ENCODE measurements at regions not wholly inside any gene's neighbourhood (a gene's known extent, or its start where the extent isn't known, plus 50 kb on each side); places are given as distances from the start of the nearest gene placed in this dataset.
"Not testable (repeated sequence)": the region's sequence is repeated elsewhere in the genome, so short reads cannot be mapped to it uniquely, and the experiment has no call there.

DNA sequence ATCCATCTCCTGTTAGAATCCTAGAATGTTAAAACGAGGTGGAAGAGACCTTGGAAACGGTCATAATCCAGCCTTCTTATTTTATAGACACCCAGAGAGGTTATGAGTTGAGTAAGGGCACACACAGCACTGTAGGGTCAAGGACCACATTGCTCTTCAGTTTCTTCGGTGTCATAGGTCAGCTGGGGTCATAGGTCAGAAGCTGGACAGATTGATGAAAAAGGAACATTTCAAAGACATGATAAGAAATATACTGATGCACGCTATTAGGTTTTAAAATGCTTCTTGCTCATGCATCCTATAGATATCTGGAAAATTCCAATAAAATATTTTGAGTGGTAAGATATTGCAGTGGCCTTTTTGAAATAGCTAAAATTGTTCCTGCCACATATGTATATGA is 60.0 kb upstream of the BMS1 start:
- no peaks in the 10 kb centered on the region for H3K27me3 ChIP-seq (ENCODE audit: control insufficient read depth, extremely low read depth, insufficient read depth, low read length)
- H3K9me3 ChIP-seq (ENCODE audit: control insufficient read depth, low read depth, low read length), result no peaks in the 10 kb centered on the region
- no peak for DNase-seq (ENCODE audit: low read depth, low spot score)
- H2AFZ ChIP-seq (ENCODE audit: control insufficient read depth, low read length), result no peak overlapping the region
- H3K4me3 ChIP-seq (ENCODE audit: control insufficient read depth in 2 of 3, extremely low read depth in 1 of 3, insufficient read depth in 2 of 3, low read depth in 1 of 3, low read length in 3 of 3), result no peak overlapping the region
- no peaks in the 10 kb centered on the region for H3K36me3 ChIP-seq (ENCODE audit: control insufficient read depth in 2 of 2, extremely low read depth in 1 of 2, insufficient read depth in 2 of 2, low read length in 2 of 2)
- FAIRE-seq, result no peak
- dilution Hi-C loops (cut with MboI; ENCODE audit: extremely low pct_ligation_motif_present, low sequenced_read_pairs), result no loop called here
- H3K9ac ChIP-seq (ENCODE audit: control insufficient read depth, extremely low read depth, insufficient read depth, low read length), result no peak overlapping the region
- no peak for TF ChIP-seq EZH2 (IDR thresholded peaks at IDR 0.05; ENCODE audit: low read length)
- TF ChIP-seq, protein P1, sequence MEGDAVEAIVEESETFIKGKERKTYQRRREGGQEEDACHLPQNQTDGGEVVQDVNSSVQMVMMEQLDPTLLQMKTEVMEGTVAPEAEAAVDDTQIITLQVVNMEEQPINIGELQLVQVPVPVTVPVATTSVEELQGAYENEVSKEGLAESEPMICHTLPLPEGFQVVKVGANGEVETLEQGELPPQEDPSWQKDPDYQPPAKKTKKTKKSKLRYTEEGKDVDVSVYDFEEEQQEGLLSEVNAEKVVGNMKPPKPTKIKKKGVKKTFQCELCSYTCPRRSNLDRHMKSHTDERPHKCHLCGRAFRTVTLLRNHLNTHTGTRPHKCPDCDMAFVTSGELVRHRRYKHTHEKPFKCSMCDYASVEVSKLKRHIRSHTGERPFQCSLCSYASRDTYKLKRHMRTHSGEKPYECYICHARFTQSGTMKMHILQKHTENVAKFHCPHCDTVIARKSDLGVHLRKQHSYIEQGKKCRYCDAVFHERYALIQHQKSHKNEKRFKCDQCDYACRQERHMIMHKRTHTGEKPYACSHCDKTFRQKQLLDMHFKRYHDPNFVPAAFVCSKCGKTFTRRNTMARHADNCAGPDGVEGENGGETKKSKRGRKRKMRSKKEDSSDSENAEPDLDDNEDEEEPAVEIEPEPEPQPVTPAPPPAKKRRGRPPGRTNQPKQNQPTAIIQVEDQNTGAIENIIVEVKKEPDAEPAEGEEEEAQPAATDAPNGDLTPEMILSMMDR (optimal IDR thresholded peaks at IDR 0.05 in 1 of 3, IDR thresholded peaks at IDR 0.05 in 1 of 3, conservative IDR thresholded peaks at IDR 0.05 in 1 of 3; ENCODE audit: extremely low read depth in 1 of 3, insufficient read depth in 2 of 3, low read length in 3 of 3), result no peak
- no peaks in the 10 kb centered on the region for H3K9me1 ChIP-seq (ENCODE audit: control insufficient read depth, extremely low read depth, insufficient read depth, low read length)
- no peaks in the 10 kb centered on the region for H4K20me1 ChIP-seq (ENCODE audit: control insufficient read depth, extremely low read depth, insufficient read depth, low read length)
- no peaks in the 10 kb centered on the region for H3K4me1 ChIP-seq (ENCODE audit: control insufficient read depth, extremely low read depth, insufficient read depth, low read length)
- H3K27ac ChIP-seq (ENCODE audit: control insufficient read depth, insufficient read depth, low read length), result no peak overlapping the region
- H3K79me2 ChIP-seq (ENCODE audit: control insufficient read depth, insufficient read depth, low read length), result no peaks in the 10 kb centered on the region
- no peak overlapping the region for H3K4me2 ChIP-seq (ENCODE audit: control insufficient read depth, extremely low read depth, insufficient read depth, low read depth, low read length)

DNA sequence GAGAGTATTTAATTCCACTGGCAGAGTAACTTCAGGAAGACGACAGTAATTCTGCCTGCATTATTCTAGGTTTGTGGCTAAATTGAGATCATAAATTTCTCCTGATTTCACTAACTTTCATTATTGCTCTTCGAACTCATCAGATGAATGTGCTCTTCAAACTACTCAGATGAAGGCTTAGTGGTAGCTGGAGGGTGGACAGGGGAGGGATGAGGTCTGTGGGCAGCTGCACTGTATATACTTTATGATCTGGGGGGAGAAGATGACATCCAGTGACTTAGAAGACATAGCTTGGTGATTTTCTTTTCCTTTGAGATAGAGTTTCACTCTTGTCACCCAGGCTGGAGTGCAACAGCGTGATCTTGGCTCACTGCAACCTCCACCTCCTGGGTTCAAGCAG is 59.0 kb upstream of the BMS1 start:
- H3K79me2 ChIP-seq (ENCODE audit: control insufficient read depth, insufficient read depth, low read length); H3K9me3 ChIP-seq (ENCODE audit: control insufficient read depth, low read depth, low read length); dilution Hi-C loops (cut with MboI; ENCODE audit: extremely low pct_ligation_motif_present, low sequenced_read_pairs); H3K4me3 ChIP-seq (ENCODE audit: control insufficient read depth in 2 of 3, extremely low read depth in 1 of 3, insufficient read depth in 2 of 3, low read depth in 1 of 3, low read length in 3 of 3); H3K27ac ChIP-seq (ENCODE audit: control insufficient read depth, insufficient read depth, low read length); H3K9ac ChIP-seq (ENCODE audit: control insufficient read depth, extremely low read depth, insufficient read depth, low read length); H3K27me3 ChIP-seq (ENCODE audit: control insufficient read depth, extremely low read depth, insufficient read depth, low read length); H2AFZ ChIP-seq (ENCODE audit: control insufficient read depth, low read length); H3K4me1 ChIP-seq (ENCODE audit: control insufficient read depth, extremely low read depth, insufficient read depth, low read length); H3K36me3 ChIP-seq (ENCODE audit: control insufficient read depth in 2 of 2, extremely low read depth in 1 of 2, insufficient read depth in 2 of 2, low read length in 2 of 2); FAIRE-seq; H3K9me1 ChIP-seq (ENCODE audit: control insufficient read depth, extremely low read depth, insufficient read depth, low read length); H3K4me2 ChIP-seq (ENCODE audit: control insufficient read depth, extremely low read depth, insufficient read depth, low read depth, low read length); H4K20me1 ChIP-seq (ENCODE audit: control insufficient read depth, extremely low read depth, insufficient read depth, low read length); DNase-seq (ENCODE audit: low read depth, low spot score): not testable (repeated sequence)

DNA sequence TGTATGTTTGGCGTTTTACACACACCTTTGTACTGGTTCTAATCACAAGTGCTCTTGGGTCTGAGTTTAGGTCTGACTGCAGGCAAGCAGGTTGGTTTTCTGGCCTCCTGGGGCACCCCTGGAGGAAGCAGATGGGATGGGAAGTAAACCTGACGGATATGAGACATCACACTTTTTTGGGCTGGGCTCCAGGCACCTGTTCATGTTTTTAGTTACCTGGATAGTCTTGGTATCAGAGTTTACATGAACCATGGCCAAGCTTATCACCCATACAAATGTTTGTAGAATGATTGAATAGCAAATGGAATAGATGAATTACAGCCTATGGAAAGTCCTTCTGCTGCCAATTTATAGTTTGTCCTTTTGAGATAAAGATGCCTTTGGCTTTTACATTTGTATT is 57.9 kb upstream of the BMS1 start:
- H3K9ac ChIP-seq (ENCODE audit: control insufficient read depth, extremely low read depth, insufficient read depth, low read length); H3K4me1 ChIP-seq (ENCODE audit: control insufficient read depth, extremely low read depth, insufficient read depth, low read length); H3K9me3 ChIP-seq (ENCODE audit: control insufficient read depth, low read depth, low read length); FAIRE-seq; H3K27me3 ChIP-seq (ENCODE audit: control insufficient read depth, extremely low read depth, insufficient read depth, low read length); H3K36me3 ChIP-seq (ENCODE audit: control insufficient read depth in 2 of 2, extremely low read depth in 1 of 2, insufficient read depth in 2 of 2, low read length in 2 of 2); dilution Hi-C loops (cut with MboI; ENCODE audit: extremely low pct_ligation_motif_present, low sequenced_read_pairs); H3K27ac ChIP-seq (ENCODE audit: control insufficient read depth, insufficient read depth, low read length); H4K20me1 ChIP-seq (ENCODE audit: control insufficient read depth, extremely low read depth, insufficient read depth, low read length); H3K4me2 ChIP-seq (ENCODE audit: control insufficient read depth, extremely low read depth, insufficient read depth, low read depth, low read length); H3K9me1 ChIP-seq (ENCODE audit: control insufficient read depth, extremely low read depth, insufficient read depth, low read length); H3K79me2 ChIP-seq (ENCODE audit: control insufficient read depth, insufficient read depth, low read length); H2AFZ ChIP-seq (ENCODE audit: control insufficient read depth, low read length); H3K4me3 ChIP-seq (ENCODE audit: control insufficient read depth in 2 of 3, extremely low read depth in 1 of 3, insufficient read depth in 2 of 3, low read depth in 1 of 3, low read length in 3 of 3); DNase-seq (ENCODE audit: low read depth, low spot score): not testable (repeated sequence)
